Activated naive CD8-positive, alpha-beta T cell treated with anti-CD3 and anti-CD28 coated beads for 36 hours (primary cell): ENCODE measurements at regions not wholly inside any gene's neighbourhood (a gene's known extent, or its start where the extent isn't known, plus 50 kb on each side); places are given as distances from the start of the nearest gene placed in this dataset.

ENCODE experiments used
- DNase-seq: peaks from one replicate; pipeline ENCODE4 v3.0.0; 2021
- H3K27ac Mint-ChIP-seq: one replicate; pipeline ENCODE4 v1.8.0; 2022; ENCODE audit warnings: mild to moderate bottlenecking, moderate library complexity, mixed read lengths
- H3K27me3 Mint-ChIP-seq: one replicate; pipeline ENCODE4 v1.8.0; 2022; ENCODE audit warnings: mild to moderate bottlenecking, mixed read lengths
- H3K36me3 Mint-ChIP-seq: one replicate; pipeline ENCODE4 v1.8.0; 2021; ENCODE audit warnings: mild to moderate bottlenecking, mixed read lengths
- H3K4me1 Mint-ChIP-seq: one replicate; pipeline ENCODE4 v1.8.0; 2021; ENCODE audit warnings: mixed read lengths
- H3K4me3 Mint-ChIP-seq: one replicate; pipeline ENCODE4 v1.8.0; 2022; ENCODE audit warnings: mild to moderate bottlenecking, moderate library complexity, mixed read lengths
- H3K9me3 Mint-ChIP-seq: one replicate; pipeline ENCODE4 v1.8.0; 2022; ENCODE audit warnings: mixed read lengths

- H3K4me3 Mint-ChIP-seq: no peak overlapping the region
- no peak for DNase-seq
- no peaks in the 10 kb centered on the region for H3K27me3 Mint-ChIP-seq
- peaks cover 3% of the 10 kb centered on the region for H3K36me3 Mint-ChIP-seq
- no peaks in the 10 kb centered on the region for H3K4me1 Mint-ChIP-seq
- H3K27ac Mint-ChIP-seq: no peak overlapping the region
- peaks cover 4% of the 10 kb centered on the region for H3K9me3 Mint-ChIP-seq
These were observed 618.2 kb downstream of the TBC1D22A start for GRCh38 chr22:47380692-47381091.

GRCh38 chr22:47379037-47379436, 616.6 kb downstream of the TBC1D22A start:
- Mint-ChIP-seq H3K9me3 (peaks cover 4% of the 10 kb centered on the region), H3K27ac (no peak overlapping the region), H3K27me3 (no peaks in the 10 kb centered on the region), H3K4me1 (no peaks in the 10 kb centered on the region), H3K36me3 (peaks cover 3% of the 10 kb centered on the region), H3K4me3 (no peak overlapping the region)
- no peak for DNase-seq

DNA sequence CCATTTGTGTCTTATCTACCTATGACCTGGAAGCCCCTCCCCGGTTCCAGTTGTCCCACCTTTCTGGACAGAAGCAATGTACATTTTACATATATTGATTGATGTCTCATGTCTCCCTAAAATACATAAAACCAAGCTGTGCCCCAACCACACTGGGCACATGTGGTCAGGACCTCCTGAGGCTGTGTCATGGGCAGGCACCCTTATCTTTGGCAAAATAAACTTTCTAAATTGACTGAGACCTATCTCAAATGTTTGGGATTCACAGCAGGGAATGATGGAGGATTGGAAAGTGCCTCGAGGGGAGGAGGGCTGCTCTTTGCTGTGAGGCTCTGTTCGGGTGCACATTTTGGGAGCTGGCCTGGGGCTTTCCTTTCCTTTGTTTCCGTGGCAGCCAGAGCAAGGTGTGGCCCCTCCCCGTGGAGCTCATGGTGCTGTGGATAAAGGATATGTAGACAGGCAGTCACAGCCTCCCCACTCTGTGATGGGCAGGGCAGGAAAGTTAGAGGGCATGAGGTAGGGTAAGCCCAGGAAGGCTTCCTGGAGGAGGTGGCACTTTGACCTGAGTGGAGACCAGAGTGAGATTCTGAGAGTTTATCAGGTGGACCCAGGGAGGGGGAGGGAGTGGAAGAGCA, 615.6 kb downstream of the TBC1D22A start:
- Mint-ChIP-seq H3K27me3 (no peaks in the 10 kb centered on the region), H3K4me3 (no peak overlapping the region), H3K9me3 (peaks cover 4% of the 10 kb centered on the region), H3K4me1 (no peaks in the 10 kb centered on the region), H3K36me3 (peaks cover 3% of the 10 kb centered on the region), H3K27ac (no peak overlapping the region)
- DNase-seq: no peak

GRCh38 chr22:47376901-47377505, 614.6 kb downstream of the TBC1D22A start:
- Mint-ChIP-seq H3K4me1 (no peaks in the 10 kb centered on the region), H3K36me3 (peaks cover 3% of the 10 kb centered on the region), H3K4me3 (no peak overlapping the region), H3K27me3 (no peaks in the 10 kb centered on the region), H3K27ac (no peak overlapping the region), H3K9me3 (peaks cover 4% of the 10 kb centered on the region)
- no peak for DNase-seq

DNA sequence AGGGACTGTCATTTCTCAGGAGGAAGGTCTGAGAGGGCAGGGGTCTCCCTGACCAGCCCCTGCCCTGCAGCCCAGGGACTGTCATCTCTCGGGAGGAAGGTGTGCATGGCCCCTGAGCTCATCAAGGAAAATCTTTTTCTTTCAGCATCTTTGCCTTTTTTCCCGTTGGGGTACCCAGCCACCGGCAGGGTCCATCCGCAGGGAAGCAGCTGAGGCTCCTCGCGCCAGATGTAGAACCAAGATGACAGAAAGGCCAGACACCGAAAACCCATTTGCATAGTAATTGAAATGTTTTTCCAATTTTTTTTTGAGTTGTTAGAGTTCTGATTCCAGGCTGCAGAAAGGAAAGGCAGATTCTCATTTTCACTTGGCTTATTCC, 613.9 kb downstream of the TBC1D22A start:
- H3K4me3 Mint-ChIP-seq: no peak overlapping the region
- H3K9me3 Mint-ChIP-seq: peaks cover 4% of the 10 kb centered on the region
- H3K36me3 Mint-ChIP-seq: peaks cover 3% of the 10 kb centered on the region
- H3K27me3 Mint-ChIP-seq: no peaks in the 10 kb centered on the region
- H3K27ac Mint-ChIP-seq: no peak overlapping the region
- no peaks in the 10 kb centered on the region for H3K4me1 Mint-ChIP-seq
- no peak for DNase-seq

- Mint-ChIP-seq H3K27ac (no peak overlapping the region), H3K36me3 (peaks cover 3% of the 10 kb centered on the region), H3K27me3 (no peaks in the 10 kb centered on the region), H3K4me3 (no peak overlapping the region), H3K9me3 (peaks cover 4% of the 10 kb centered on the region), H3K4me1 (no peaks in the 10 kb centered on the region)
- no peak for DNase-seq
These were observed 613.3 kb downstream of the TBC1D22A start for GRCh38 chr22:47375621-47376321.

- H3K36me3 Mint-ChIP-seq: peaks cover 3% of the 10 kb centered on the region
- DNase-seq: no peak
- H3K9me3 Mint-ChIP-seq: peaks cover 4% of the 10 kb centered on the region
- H3K27ac Mint-ChIP-seq: no peak overlapping the region
- no peak overlapping the region for H3K4me3 Mint-ChIP-seq
- H3K27me3 Mint-ChIP-seq: no peaks in the 10 kb centered on the region
- H3K4me1 Mint-ChIP-seq: no peaks in the 10 kb centered on the region
These were observed 612.6 kb downstream of the TBC1D22A start for GRCh38 chr22:47374901-47375575.

DNA sequence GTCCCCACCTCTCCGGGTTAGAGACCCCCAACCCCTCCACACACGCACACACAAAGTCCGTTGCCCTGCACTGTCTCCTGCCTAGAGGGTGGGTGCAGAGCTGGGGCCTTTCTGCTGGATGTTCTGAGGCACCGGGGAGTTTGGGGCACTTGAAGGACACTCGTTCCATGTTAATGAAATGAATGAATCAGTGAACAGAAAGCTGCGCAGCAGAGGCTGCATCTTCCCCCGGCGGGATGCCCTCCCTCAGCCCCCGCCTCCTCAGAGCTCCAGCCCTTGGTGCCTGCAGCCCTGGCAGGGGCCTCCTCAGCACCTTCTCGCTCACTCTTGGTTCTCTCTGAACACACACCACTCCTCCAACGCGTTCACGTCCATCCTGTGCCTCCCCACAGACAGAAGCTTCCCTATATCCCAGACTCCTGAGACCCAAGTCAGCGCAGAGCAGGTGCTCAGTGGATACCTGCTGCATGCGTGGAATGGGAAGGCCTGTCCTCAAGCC, 611.9 kb downstream of the TBC1D22A start:
- H3K4me1 Mint-ChIP-seq: no peaks in the 10 kb centered on the region
- no peak overlapping the region for H3K4me3 Mint-ChIP-seq
- peaks cover 4% of the 10 kb centered on the region for H3K9me3 Mint-ChIP-seq
- no peaks in the 10 kb centered on the region for H3K27me3 Mint-ChIP-seq
- peaks cover 3% of the 10 kb centered on the region for H3K36me3 Mint-ChIP-seq
- no peak for DNase-seq
- no peak overlapping the region for H3K27ac Mint-ChIP-seq

- Mint-ChIP-seq H3K9me3 (peaks cover 2% of the 10 kb centered on the region), H3K4me1 (no peaks in the 10 kb centered on the region), H3K4me3 (no peak overlapping the region), H3K27ac (no peak overlapping the region), H3K27me3 (no peaks in the 10 kb centered on the region), H3K36me3 (peaks cover 1% of the 10 kb centered on the region)
- no peak for DNase-seq
These were observed 611.3 kb downstream of the TBC1D22A start for GRCh38 chr22:47373648-47374272.

GRCh38 chr22:47372596-47373385, 610.3 kb downstream of the TBC1D22A start:
- Mint-ChIP-seq H3K36me3 (no peaks in the 10 kb centered on the region), H3K27ac (no peak overlapping the region)

DNA sequence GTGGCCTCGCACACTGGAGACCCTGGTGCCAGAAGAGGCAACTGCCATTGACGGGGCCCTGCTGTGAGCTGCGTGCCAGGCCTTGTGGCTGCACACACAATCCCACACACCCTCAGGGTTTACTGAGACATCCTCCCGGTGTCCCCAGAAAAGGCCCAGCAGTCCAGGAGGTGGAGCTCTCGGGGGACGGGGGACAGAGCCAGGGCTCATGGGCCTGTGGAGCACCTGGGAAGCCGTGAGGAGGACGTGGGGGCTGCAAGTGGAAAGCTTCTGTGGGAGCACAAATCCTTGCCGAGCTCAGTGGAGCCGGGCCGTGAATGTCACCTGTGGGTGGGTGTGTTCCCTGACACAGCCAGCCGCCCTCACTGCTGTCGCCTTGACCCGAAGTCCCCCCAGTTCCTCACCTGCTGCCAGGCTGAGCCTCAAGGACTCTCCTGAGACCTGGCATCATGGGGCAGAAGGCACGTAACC, 609.7 kb downstream of the TBC1D22A start:
- Mint-ChIP-seq H3K4me3 (no peak overlapping the region), H3K4me1 (no peaks in the 10 kb centered on the region), H3K27ac (no peak overlapping the region), H3K9me3 (no peaks in the 10 kb centered on the region), H3K36me3 (no peaks in the 10 kb centered on the region), H3K27me3 (no peaks in the 10 kb centered on the region)
- DNase-seq: no peak

More at GRCh38 chr22:47372596-47373385, 610.3 kb downstream of the TBC1D22A start:
- H3K4me3 Mint-ChIP-seq: no peak overlapping the region
- no peak for DNase-seq
- no peaks in the 10 kb centered on the region for H3K9me3 Mint-ChIP-seq
- no peaks in the 10 kb centered on the region for H3K27me3 Mint-ChIP-seq
- H3K4me1 Mint-ChIP-seq: no peaks in the 10 kb centered on the region

- Mint-ChIP-seq H3K4me1 (no peaks in the 10 kb centered on the region), H3K36me3 (no peaks in the 10 kb centered on the region), H3K4me3 (no peak overlapping the region), H3K27me3 (no peaks in the 10 kb centered on the region), H3K9me3 (no peaks in the 10 kb centered on the region), H3K27ac (no peak overlapping the region)
- no peak for DNase-seq
These were observed 609.0 kb downstream of the TBC1D22A start for GRCh38 chr22:47371263-47372090.

GRCh38 chr22:47370448-47371262, 608.2 kb downstream of the TBC1D22A start:
- no peak overlapping the region for H3K4me3 Mint-ChIP-seq
- H3K4me1 Mint-ChIP-seq: no peaks in the 10 kb centered on the region
- no peak for DNase-seq
- no peaks in the 10 kb centered on the region for H3K9me3 Mint-ChIP-seq
- no peak overlapping the region for H3K27ac Mint-ChIP-seq
- H3K36me3 Mint-ChIP-seq: no peaks in the 10 kb centered on the region
- peaks cover 6% of the 10 kb centered on the region for H3K27me3 Mint-ChIP-seq
